Testis (tissue), 2 donors: ENCODE measurements at regions not wholly inside any gene's neighbourhood (a gene's known extent, or its start where the extent isn't known, plus 50 kb on each side); places are given as distances from the start of the nearest gene placed in this dataset.

Experiments
- CTCF ChIP-seq, 3 experiments: fragments of 450-650 bp in 2 of 3; fragments of 200-600 bp in 1 of 3; sonication (generic) in 1 of 3; IDR thresholded peaks; one replicate each; pipeline ENCODE4 v1.5.1; 2016 to 2019; ENCODE audit warnings: antibody characterized with exemption in 3 of 3, mild to moderate bottlenecking in 2 of 3, moderate library complexity in 1 of 3
- POLR2A ChIP-seq: fragments of 450-650 bp; IDR thresholded peaks from one replicate; pipeline ENCODE4 v1.6.1; 2017; ENCODE audit warnings: antibody characterized with exemption, mild to moderate bottlenecking, moderate library complexity

GRCh38 chr1:195898373-195898772 is 709.9 kb downstream of the KCNT2 start:
- TF ChIP-seq CTCF (IDR thresholded peaks at IDR 0.05) (no peak), POLR2A (no peak)
